ENCODE measurements at regions not wholly inside any gene's neighbourhood (a gene's known extent, or its start where the extent isn't known, plus 50 kb on each side); places are given as distances from the start of the nearest gene placed in this dataset.

DNA sequence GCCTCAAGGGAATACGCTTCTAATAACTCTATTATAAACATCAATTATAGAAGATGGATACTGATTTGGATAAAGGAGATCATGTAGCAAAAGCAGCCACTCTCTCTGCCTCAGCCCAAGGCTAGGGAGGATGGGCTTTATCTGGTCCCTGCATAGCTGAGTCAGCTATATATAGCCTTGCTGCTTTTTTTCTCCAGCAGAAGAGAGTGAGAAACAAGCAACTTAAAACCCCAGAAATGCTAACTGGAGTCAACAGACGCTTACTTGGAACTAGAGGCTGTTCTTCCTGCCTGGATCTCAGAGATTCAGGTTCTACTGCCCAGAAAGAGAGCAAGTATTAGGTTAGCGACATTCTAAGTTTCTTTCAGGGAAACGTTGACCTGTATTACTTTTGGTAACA, 426.7 kb upstream of the KLHL29 start:
- TF ChIP-seq, protein P1, sequence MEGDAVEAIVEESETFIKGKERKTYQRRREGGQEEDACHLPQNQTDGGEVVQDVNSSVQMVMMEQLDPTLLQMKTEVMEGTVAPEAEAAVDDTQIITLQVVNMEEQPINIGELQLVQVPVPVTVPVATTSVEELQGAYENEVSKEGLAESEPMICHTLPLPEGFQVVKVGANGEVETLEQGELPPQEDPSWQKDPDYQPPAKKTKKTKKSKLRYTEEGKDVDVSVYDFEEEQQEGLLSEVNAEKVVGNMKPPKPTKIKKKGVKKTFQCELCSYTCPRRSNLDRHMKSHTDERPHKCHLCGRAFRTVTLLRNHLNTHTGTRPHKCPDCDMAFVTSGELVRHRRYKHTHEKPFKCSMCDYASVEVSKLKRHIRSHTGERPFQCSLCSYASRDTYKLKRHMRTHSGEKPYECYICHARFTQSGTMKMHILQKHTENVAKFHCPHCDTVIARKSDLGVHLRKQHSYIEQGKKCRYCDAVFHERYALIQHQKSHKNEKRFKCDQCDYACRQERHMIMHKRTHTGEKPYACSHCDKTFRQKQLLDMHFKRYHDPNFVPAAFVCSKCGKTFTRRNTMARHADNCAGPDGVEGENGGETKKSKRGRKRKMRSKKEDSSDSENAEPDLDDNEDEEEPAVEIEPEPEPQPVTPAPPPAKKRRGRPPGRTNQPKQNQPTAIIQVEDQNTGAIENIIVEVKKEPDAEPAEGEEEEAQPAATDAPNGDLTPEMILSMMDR (IDR thresholded peaks at IDR 0.05; ENCODE audit: low read depth, low read length) = no peak
- TF ChIP-seq EZH2phosphoT487 (IDR thresholded peaks at IDR 0.05; ENCODE audit: low read depth) = no peak
